GM21360 (cell line): ENCODE measurements at regions not wholly inside any gene's neighbourhood (a gene's known extent, or its start where the extent isn't known, plus 50 kb on each side); places are given as distances from the start of the nearest gene placed in this dataset.
A peak's percentile ranks its signal among the peaks of the same experiment; 100 is the strongest.
"Not testable (repeated sequence)": the region's sequence is repeated elsewhere in the genome, so short reads cannot be mapped to it uniquely, and the experiment has no call there.

ENCODE experiments used
- ATAC-seq: cut with Tn5 transposase; IDR thresholded peaks from one replicate; pipeline ENCODE4 v1.9.1; 2021; ENCODE audit warnings: mild to moderate bottlenecking, moderate library complexity; ENCODE audit not compliant: unreplicated experiment

GRCh38 chr21:33994373-33994772 is 78.8 kb upstream of the ATP5PO start:
- no peak for ATAC-seq

- no peak for ATAC-seq
These were observed 78.0 kb upstream of the ATP5PO start for GRCh38 chr21:33993286-33994231.

GRCh38 chr21:33992412-33992811 is 76.8 kb upstream of the ATP5PO start:
- ATAC-seq: not testable (repeated sequence)

GRCh38 chr21:33991133-33991532 is 75.5 kb upstream of the ATP5PO start:
- ATAC-seq: no peak

- no peak for ATAC-seq
These were observed 73.8 kb upstream of the ATP5PO start for GRCh38 chr21:33989440-33989839.

GRCh38 chr21:33988237-33989017 is 72.8 kb upstream of the ATP5PO start:
- ATAC-seq: no peak

- no peak for ATAC-seq
These were observed 71.9 kb upstream of the ATP5PO start for GRCh38 chr21:33987461-33987860.

- no peak for ATAC-seq
These were observed 69.8 kb upstream of the ATP5PO start for GRCh38 chr21:33985117-33986050.

GRCh38 chr21:33984021-33984481 is 68.4 kb upstream of the ATP5PO start:
- no peak for ATAC-seq

- ATAC-seq: no peak
These were observed 65.9 kb upstream of the ATP5PO start for GRCh38 chr21:33981391-33982101.

GRCh38 chr21:33980276-33980916 is 64.8 kb upstream of the ATP5PO start:
- ATAC-seq: no peak

- ATAC-seq: no peak
These were observed 63.0 kb upstream of the ATP5PO start for GRCh38 chr21:33978585-33978984.

- no peak for ATAC-seq
These were observed 62.2 kb upstream of the ATP5PO start for GRCh38 chr21:33977721-33978369.

- ATAC-seq: no peak
These were observed 61.6 kb upstream of the ATP5PO start for GRCh38 chr21:33977017-33977720.

- ATAC-seq: peak; percentile 43
These were observed 60.7 kb upstream of the ATP5PO start for GRCh38 chr21:33976082-33977016.

- peak; percentile 84 for ATAC-seq
These were observed 60.0 kb upstream of the ATP5PO start for GRCh38 chr21:33975548-33976081.
